ENCODE measurements at regions not wholly inside any gene's neighbourhood (a gene's known extent, or its start where the extent isn't known, plus 50 kb on each side); places are given as distances from the start of the nearest gene placed in this dataset.

DNA sequence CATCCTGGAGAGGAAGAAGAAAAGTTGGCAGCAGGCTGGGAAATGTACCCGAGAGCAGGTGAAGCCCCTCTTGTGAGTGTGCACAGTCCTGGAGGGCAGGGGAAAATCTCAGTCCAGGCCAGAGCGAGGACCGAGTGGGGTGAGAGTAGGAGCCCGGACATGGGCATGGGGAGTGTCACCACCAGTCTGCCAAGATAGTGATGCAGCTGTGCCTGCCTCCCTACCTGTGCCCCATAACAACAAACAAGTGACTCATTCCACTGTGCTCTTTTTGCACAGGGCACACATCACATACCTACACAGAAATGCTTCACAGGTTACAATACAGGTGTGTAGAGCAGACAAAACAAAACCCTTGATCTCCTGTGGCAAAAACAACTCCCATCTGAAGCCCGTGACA is 205.9 kb upstream of the PELI2 start:
- TF ChIP-seq, protein P1, sequence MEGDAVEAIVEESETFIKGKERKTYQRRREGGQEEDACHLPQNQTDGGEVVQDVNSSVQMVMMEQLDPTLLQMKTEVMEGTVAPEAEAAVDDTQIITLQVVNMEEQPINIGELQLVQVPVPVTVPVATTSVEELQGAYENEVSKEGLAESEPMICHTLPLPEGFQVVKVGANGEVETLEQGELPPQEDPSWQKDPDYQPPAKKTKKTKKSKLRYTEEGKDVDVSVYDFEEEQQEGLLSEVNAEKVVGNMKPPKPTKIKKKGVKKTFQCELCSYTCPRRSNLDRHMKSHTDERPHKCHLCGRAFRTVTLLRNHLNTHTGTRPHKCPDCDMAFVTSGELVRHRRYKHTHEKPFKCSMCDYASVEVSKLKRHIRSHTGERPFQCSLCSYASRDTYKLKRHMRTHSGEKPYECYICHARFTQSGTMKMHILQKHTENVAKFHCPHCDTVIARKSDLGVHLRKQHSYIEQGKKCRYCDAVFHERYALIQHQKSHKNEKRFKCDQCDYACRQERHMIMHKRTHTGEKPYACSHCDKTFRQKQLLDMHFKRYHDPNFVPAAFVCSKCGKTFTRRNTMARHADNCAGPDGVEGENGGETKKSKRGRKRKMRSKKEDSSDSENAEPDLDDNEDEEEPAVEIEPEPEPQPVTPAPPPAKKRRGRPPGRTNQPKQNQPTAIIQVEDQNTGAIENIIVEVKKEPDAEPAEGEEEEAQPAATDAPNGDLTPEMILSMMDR (IDR thresholded peaks at IDR 0.05) = no peak
- no peak for TF ChIP-seq EZH2 (IDR thresholded peaks at IDR 0.05; ENCODE audit: borderline replicate concordance, insufficient read depth, low read depth, low read length, poor library complexity, severe bottlenecking)

All from B cell (primary cell).